ENCODE measurements at regions not wholly inside any gene's neighbourhood (a gene's known extent, or its start where the extent isn't known, plus 50 kb on each side); places are given as distances from the start of the nearest gene placed in this dataset.

DNA sequence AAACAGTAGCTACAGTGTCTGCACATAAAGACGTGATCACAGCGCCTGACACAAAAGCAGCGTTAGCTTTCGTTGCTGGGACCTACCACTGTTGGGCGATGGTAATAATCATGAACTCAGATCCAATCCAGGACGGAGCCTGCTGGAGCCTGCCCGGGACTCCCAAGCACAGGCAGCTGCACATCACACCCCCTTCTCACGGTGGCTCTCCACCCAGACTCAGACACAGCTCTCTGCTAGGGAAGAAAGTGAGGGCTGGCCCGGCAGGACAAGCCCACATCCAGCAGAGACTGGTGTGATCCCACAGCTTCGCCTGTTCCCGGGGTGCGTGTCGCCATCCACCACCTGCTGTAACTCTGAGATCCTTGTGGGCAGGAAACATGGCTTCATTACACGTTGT is 49.9 kb upstream of the FOXN3 start:
- Histone ChIP-seq H3K9ac (ENCODE audit: control insufficient read depth, insufficient read depth, low read length) (no peak overlapping the region), H3K4me1 (ENCODE audit: control insufficient read depth, insufficient read depth, low read length) (no peaks in the 10 kb centered on the region; the same call in 1 of the 2 replicates), H3K4me3 (no peak overlapping the region), H3K79me2 (ENCODE audit: control insufficient read depth, insufficient read depth, low read length) (no peaks in the 10 kb centered on the region), H3K27me3 (replicated peaks in 1 of 2; ENCODE audit: control insufficient read depth in 2 of 2, insufficient read depth in 2 of 2, low read length in 1 of 2) (no peaks in the 10 kb centered on the region), H3K36me3 (ENCODE audit: control insufficient read depth in 2 of 2, insufficient read depth in 2 of 2, low read length in 1 of 2) (no peaks in the 10 kb centered on the region), H3K4me2 (ENCODE audit: control insufficient read depth, insufficient read depth) (no peak overlapping the region), H4K20me1 (ENCODE audit: control insufficient read depth, insufficient read depth) (no peaks in the 10 kb centered on the region), H2AFZ (ENCODE audit: control insufficient read depth, low read depth, low read length) (no peak overlapping the region), H3K27ac (ENCODE audit: control insufficient read depth, insufficient read depth) (no peak overlapping the region), H3K9me3 (replicated peaks; ENCODE audit: control insufficient read depth, insufficient read depth, low read length) (no peaks in the 10 kb centered on the region; the same call in 2 of the 3 replicates)
- ChIA-PET RAD21 (ENCODE audit: unreplicated experiment) (interaction anchor here (1.2 to 1.5 kb wide), 2 partner anchors 26 to 36 kb away, joined by 3 read pairs; no protein-coding TSS in a partner anchor), SMC1A (ENCODE audit: uncharacterized antibody, unreplicated experiment) (interaction anchor here (0.9 to 1.6 kb wide), 2 partner anchors 23 to 44 kb away, joined by 3 to 5 read pairs; no protein-coding TSS in a partner anchor), POLR2A (no interaction called here), CTCF (interaction anchor here (0.6 to 0.9 kb wide), 3 partner anchors 218 to 347 kb away, joined by 3 to 4 read pairs (median 4); no protein-coding TSS in a partner anchor)
- no peak for TF ChIP-seq BCL3 (IDR thresholded peaks at IDR 0.05; ENCODE audit: borderline replicate concordance, insufficient read depth, low read depth, low read length, poor library complexity, severe bottlenecking)
- no peak for TF ChIP-seq STAT3 (IDR thresholded peaks at IDR 0.05; ENCODE audit: low read depth, low read length)
- TF ChIP-seq IRF5 (IDR thresholded peaks at IDR 0.05; ENCODE audit: borderline replicate concordance) = no peak
- no peak for TF ChIP-seq MYC (IDR thresholded peaks at IDR 0.05; ENCODE audit: insufficient read depth, insufficient read length, insufficient replicate concordance, low read length, severe bottlenecking)
- TF ChIP-seq CHD2 (IDR thresholded peaks at IDR 0.05; ENCODE audit: borderline replicate concordance, low read depth, low read length) = no peak
- TF ChIP-seq, protein P1, sequence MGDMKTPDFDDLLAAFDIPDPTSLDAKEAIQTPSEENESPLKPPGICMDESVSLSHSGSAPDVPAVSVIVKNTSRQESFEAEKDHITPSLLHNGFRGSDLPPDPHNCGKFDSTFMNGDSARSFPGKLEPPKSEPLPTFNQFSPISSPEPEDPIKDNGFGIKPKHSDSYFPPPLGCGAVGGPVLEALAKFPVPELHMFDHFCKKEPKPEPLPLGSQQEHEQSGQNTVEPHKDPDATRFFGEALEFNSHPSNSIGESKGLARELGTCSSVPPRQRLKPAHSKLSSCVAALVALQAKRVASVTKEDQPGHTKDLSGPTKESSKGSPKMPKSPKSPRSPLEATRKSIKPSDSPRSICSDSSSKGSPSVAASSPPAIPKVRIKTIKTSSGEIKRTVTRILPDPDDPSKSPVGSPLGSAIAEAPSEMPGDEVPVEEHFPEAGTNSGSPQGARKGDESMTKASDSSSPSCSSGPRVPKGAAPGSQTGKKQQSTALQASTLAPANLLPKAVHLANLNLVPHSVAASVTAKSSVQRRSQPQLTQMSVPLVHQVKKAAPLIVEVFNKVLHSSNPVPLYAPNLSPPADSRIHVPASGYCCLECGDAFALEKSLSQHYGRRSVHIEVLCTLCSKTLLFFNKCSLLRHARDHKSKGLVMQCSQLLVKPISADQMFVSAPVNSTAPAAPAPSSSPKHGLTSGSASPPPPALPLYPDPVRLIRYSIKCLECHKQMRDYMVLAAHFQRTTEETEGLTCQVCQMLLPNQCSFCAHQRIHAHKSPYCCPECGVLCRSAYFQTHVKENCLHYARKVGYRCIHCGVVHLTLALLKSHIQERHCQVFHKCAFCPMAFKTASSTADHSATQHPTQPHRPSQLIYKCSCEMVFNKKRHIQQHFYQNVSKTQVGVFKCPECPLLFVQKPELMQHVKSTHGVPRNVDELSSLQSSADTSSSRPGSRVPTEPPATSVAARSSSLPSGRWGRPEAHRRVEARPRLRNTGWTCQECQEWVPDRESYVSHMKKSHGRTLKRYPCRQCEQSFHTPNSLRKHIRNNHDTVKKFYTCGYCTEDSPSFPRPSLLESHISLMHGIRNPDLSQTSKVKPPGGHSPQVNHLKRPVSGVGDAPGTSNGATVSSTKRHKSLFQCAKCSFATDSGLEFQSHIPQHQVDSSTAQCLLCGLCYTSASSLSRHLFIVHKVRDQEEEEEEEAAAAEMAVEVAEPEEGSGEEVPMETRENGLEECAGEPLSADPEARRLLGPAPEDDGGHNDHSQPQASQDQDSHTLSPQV (IDR thresholded peaks at IDR 0.05) = no peak
- TF ChIP-seq RCOR1 (conservative IDR thresholded peaks at IDR 0.05; ENCODE audit: low read depth, low read length) = no peak
- no peak for TF ChIP-seq BACH1 (IDR thresholded peaks at IDR 0.05; ENCODE audit: borderline replicate concordance)
- FAIRE-seq (no peak), DNase-seq (ENCODE audit: low read depth, low spot score) (no peak), ATAC-seq (no peak)
- intact Hi-C loops (cut with micrococcal nuclease; ENCODE audit: unreplicated experiment) (no loop called here), in situ Hi-C loops (cut with MboI) (no loop called here)
- no TSS peak for BruUV-seq (replicated peaks)
- 86% methylated on average over 14 of the region's 14 CpGs for WGBS (ENCODE audit: insufficient coverage, insufficient replicate concordance, low lambda C conversion rate, missing lambda C conversion rate)

Measured in GM12878 (cell line).